GM23338 (cell line): ENCODE measurements at regions not wholly inside any gene's neighbourhood (a gene's known extent, or its start where the extent isn't known, plus 50 kb on each side); places are given as distances from the start of the nearest gene placed in this dataset.

Experiments
- ATAC-seq: fragments of 200-7000 bp; cut with Tn5 transposase; 3 replicates; pipeline ENCODE4 v1.9.1; 2020
- DNase-seq: peaks from one replicate; pipeline ENCODE4 v3.0.0-alpha.2; 2015; ENCODE audit warnings: low spot score
- H2AFZ ChIP-seq: fragments of 200-600 bp; sonication (generic); 2 replicates; pipeline ENCODE4 v1.8.0; 2016; ENCODE audit warnings: antibody characterized with exemption, mild to moderate bottlenecking, moderate library complexity
- H3F3A ChIP-seq: fragments of 200-600 bp; sonication (generic); replicated peaks from 2 replicates; pipeline ENCODE4 v1.8.0; 2017; ENCODE audit warnings: antibody characterized with exemption, mixed run types, low read depth
- H3K27ac ChIP-seq: fragments of 200-600 bp; sonication (generic); 2 replicates; pipeline ENCODE4 v1.6.1; 2016; ENCODE audit warnings: low read depth
- H3K27me3 ChIP-seq: fragments of 200-600 bp; sonication (generic); 2 replicates; pipeline ENCODE4 v1.8.0; 2016; ENCODE audit warnings: mild to moderate bottlenecking, mixed run types, moderate library complexity; ENCODE audit not compliant: insufficient read depth
- H3K36me3 ChIP-seq: fragments of 200-600 bp; sonication (generic); 2 replicates; pipeline ENCODE4 v1.8.0; 2016; ENCODE audit warnings: mild to moderate bottlenecking; ENCODE audit not compliant: insufficient read depth
- H3K4me1 ChIP-seq: fragments of 200-600 bp; sonication (generic); 2 replicates; pipeline ENCODE4 v1.8.0; 2016; ENCODE audit warnings: mild to moderate bottlenecking, moderate library complexity; ENCODE audit not compliant: insufficient read depth
- H3K4me2 ChIP-seq: fragments of 200-600 bp; sonication (generic); 2 replicates; pipeline ENCODE4 v1.7.1; 2017; ENCODE audit warnings: mixed run types
- H3K4me3 ChIP-seq: fragments of 200-600 bp; sonication (generic); 2 replicates; pipeline ENCODE4 v1.6.1; 2016; ENCODE audit warnings: mixed run types
- H3K79me2 ChIP-seq: fragments of 200-600 bp; sonication (generic); replicated peaks from 2 replicates; pipeline ENCODE4 v1.8.0; 2017; ENCODE audit warnings: mild to moderate bottlenecking; ENCODE audit not compliant: insufficient read depth
- H3K9me2 ChIP-seq: fragments of 200-600 bp; sonication (generic); 2 replicates; pipeline ENCODE4 v1.8.0; 2017; ENCODE audit not compliant: insufficient read depth
- H4K20me1 ChIP-seq: fragments of 200-600 bp; sonication (generic); replicated peaks from 2 replicates; pipeline ENCODE4 v1.8.0; 2017; ENCODE audit warnings: mild to moderate bottlenecking; ENCODE audit not compliant: insufficient read depth
- H3K27ac Mint-ChIP-seq: 2 replicates; pipeline ENCODE4 v1.8.0; 2020; ENCODE audit warnings: inconsistent platforms, mild to moderate bottlenecking, moderate library complexity, mixed read lengths
- H3K27me3 Mint-ChIP-seq: 3 replicates; pipeline ENCODE4 v1.8.0; 2022; ENCODE audit warnings: low read depth, mild to moderate bottlenecking, moderate library complexity, mixed read lengths, inconsistent platforms; ENCODE audit not compliant: insufficient read depth, poor library complexity
- H3K36me3 Mint-ChIP-seq: 3 replicates; pipeline ENCODE4 v1.8.0; 2021; ENCODE audit warnings: low read depth, mild to moderate bottlenecking, inconsistent platforms, moderate library complexity, mixed read lengths
- H3K4me1 Mint-ChIP-seq: 3 replicates; pipeline ENCODE4 v1.8.0; 2020; ENCODE audit warnings: mild to moderate bottlenecking, inconsistent platforms, mixed read lengths
- H3K4me3 Mint-ChIP-seq: 3 replicates; pipeline ENCODE4 v1.8.0; 2021; ENCODE audit warnings: moderate library complexity, mild to moderate bottlenecking, inconsistent platforms, mixed read lengths
- H3K9me3 Mint-ChIP-seq: 3 replicates; pipeline ENCODE4 v1.8.0; 2020; ENCODE audit warnings: moderate library complexity, mild to moderate bottlenecking, inconsistent platforms, mixed read lengths
- CREB1 ChIP-seq: fragments of 250-450 bp; sonication (Bioruptor Pico); IDR thresholded peaks from 2 replicates; pipeline ENCODE4 v1.5.0; 2020; ENCODE audit warnings: low read depth, mild to moderate bottlenecking, moderate library complexity
- CTCF ChIP-seq, 2 experiments: fragments of 200-600 bp in 1 of 2; sonication (generic) in 1 of 2; conservative IDR thresholded peaks; 2 replicates each; pipeline versions ENCODE4 v1.5.1 to v1.6.1; 2016 to 2017; ENCODE audit warnings: antibody characterized with exemption in 2 of 2, low read depth in 2 of 2, mild to moderate bottlenecking in 2 of 2, moderate library complexity in 1 of 2
- ETS1 ChIP-seq: IDR thresholded peaks from 2 replicates; pipeline ENCODE4 v1.6.1; 2016; ENCODE audit warnings: antibody characterized with exemption
- EZH2 ChIP-seq: fragments of 200-600 bp; sonication (generic); IDR thresholded peaks from one replicate; pipeline ENCODE4 v1.8.0; 2017; ENCODE audit warnings: antibody characterized with exemption, mild to moderate bottlenecking, low read depth; ENCODE audit not compliant: unreplicated experiment
- EZH2phosphoT487 ChIP-seq: fragments of 200-600 bp; sonication (generic); IDR thresholded peaks from one replicate; pipeline ENCODE4 v1.8.1; 2018; ENCODE audit warnings: antibody characterized with exemption; ENCODE audit not compliant: unreplicated experiment
- POLR2AphosphoS5 ChIP-seq: IDR thresholded peaks from 2 replicates; pipeline ENCODE4 v1.6.1; 2016; ENCODE audit warnings: antibody characterized with exemption, low read depth
- STAT1 ChIP-seq: IDR thresholded peaks from one replicate; pipeline ENCODE4 v1.6.1; 2016; ENCODE audit warnings: antibody characterized with exemption; ENCODE audit not compliant: unreplicated experiment
- ZNF462 ChIP-seq: fragments of 250-450 bp; sonication (Bioruptor Pico); IDR thresholded peaks from 2 replicates; pipeline ENCODE4 v1.5.0; 2020; ENCODE audit warnings: mild to moderate bottlenecking, moderate library complexity

GRCh38 chr1:55632058-55632457, 416.9 kb upstream of the USP24 start (continued):
- TF ChIP-seq CTCF (conservative IDR thresholded peaks at IDR 0.05; ENCODE audit: low read depth in 2 of 2), result no peak
- TF ChIP-seq ETS1, result no peak
- no peak for TF ChIP-seq STAT1
- TF ChIP-seq EZH2, result no peak

- Histone ChIP-seq H3K79me2 (no peaks in the 10 kb centered on the region), H2AFZ (no peak overlapping the region), H3K36me3 (no peaks in the 10 kb centered on the region), H3F3A (no peaks in the 10 kb centered on the region), H3K4me1 (0 out of 2 replicates have a peak, but pooled peaks cover 2% of the 10 kb centered on the region), H4K20me1 (no peaks in the 10 kb centered on the region), H3K27ac (no peak overlapping the region), H3K9me2 (peaks cover 15% of the 10 kb centered on the region), H3K4me3 (no peak overlapping the region), H3K27me3 (no peaks in the 10 kb centered on the region), H3K4me2 (no peak overlapping the region)
- ATAC-seq (no peak), DNase-seq (no peak)
- H3K4me3 Mint-ChIP-seq, result no peak overlapping the region
- no peak overlapping the region for H3K27ac Mint-ChIP-seq
- H3K9me3 Mint-ChIP-seq, result no peaks in the 10 kb centered on the region; the same call in 2 of the 3 replicates
- H3K27me3 Mint-ChIP-seq, result peaks cover 2% of the 10 kb centered on the region
- no peaks in the 10 kb centered on the region; the same call in 2 of the 3 replicates for H3K36me3 Mint-ChIP-seq
- peaks cover 18% of the 10 kb centered on the region for H3K4me1 Mint-ChIP-seq
- TF ChIP-seq CREB1 (CRISPR knock-in tag) (no peak), STAT1 (no peak), CTCF (conservative IDR thresholded peaks at IDR 0.05; ENCODE audit: low read depth in 2 of 2) (no peak)
These were observed 416.3 kb upstream of the USP24 start for GRCh38 chr1:55631509-55631908.

GRCh38 chr1:55626326-55626725, 411.2 kb upstream of the USP24 start:
- Histone ChIP-seq H3K27ac (no peak overlapping the region), H3K27me3 (no peaks in the 10 kb centered on the region), H3K4me1 (0 out of 2 replicates have a peak, but pooled peaks cover 7% of the 10 kb centered on the region), H3F3A (no peaks in the 10 kb centered on the region), H3K9me2 (0 out of 2 replicates have a peak, but pooled peaks cover 3% of the 10 kb centered on the region), H2AFZ (no peak overlapping the region), H4K20me1 (no peaks in the 10 kb centered on the region), H3K36me3 (no peaks in the 10 kb centered on the region; the same call in 1 of the 2 replicates), H3K4me2 (no peak overlapping the region), H3K79me2 (no peaks in the 10 kb centered on the region), H3K4me3 (no peak overlapping the region)
- Mint-ChIP-seq H3K27ac (no peak overlapping the region), H3K36me3 (no peaks in the 10 kb centered on the region), H3K4me3 (no peak overlapping the region), H3K27me3 (no peaks in the 10 kb centered on the region), H3K4me1 (peaks cover 8% of the 10 kb centered on the region; the same call in 2 of the 3 replicates), H3K9me3 (no peaks in the 10 kb centered on the region)
- ATAC-seq (no peak), DNase-seq (no peak)
- TF ChIP-seq EZH2, result no peak
- TF ChIP-seq EZH2phosphoT487, result no peak
- no peak for TF ChIP-seq POLR2AphosphoS5
- no peak for TF ChIP-seq CREB1 (CRISPR knock-in tag)
- TF ChIP-seq STAT1, result no peak
- TF ChIP-seq ZNF462, result no peak
